HG02623 (cell line): ENCODE measurements at regions not wholly inside any gene's neighbourhood (a gene's known extent, or its start where the extent isn't known, plus 50 kb on each side); places are given as distances from the start of the nearest gene placed in this dataset.

ENCODE experiments used
- ATAC-seq: cut with Tn5 transposase; IDR thresholded peaks from one replicate; pipeline ENCODE4 v1.9.1; 2021; ENCODE audit warnings: moderate library complexity; ENCODE audit not compliant: unreplicated experiment

DNA sequence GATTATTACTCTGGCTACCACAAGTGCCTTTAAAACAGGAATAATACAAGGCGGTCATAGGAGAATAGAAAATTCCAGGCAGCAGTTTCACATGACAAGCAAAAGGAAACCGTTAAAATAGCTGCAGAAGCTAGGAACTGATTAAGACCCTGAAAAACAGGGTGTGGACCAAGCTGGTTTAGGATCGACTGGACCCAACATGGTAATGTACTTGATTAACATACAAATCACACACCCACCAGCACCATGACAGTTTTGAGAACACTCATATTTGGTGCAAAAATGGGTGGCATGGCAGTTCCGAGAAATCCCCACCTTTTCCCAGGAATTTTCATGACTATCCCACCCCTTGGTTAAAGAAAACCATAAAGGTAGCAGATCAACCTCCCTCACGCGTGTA is 51.9 kb upstream of the TMEM163 start:
- ATAC-seq = no peak

DNA sequence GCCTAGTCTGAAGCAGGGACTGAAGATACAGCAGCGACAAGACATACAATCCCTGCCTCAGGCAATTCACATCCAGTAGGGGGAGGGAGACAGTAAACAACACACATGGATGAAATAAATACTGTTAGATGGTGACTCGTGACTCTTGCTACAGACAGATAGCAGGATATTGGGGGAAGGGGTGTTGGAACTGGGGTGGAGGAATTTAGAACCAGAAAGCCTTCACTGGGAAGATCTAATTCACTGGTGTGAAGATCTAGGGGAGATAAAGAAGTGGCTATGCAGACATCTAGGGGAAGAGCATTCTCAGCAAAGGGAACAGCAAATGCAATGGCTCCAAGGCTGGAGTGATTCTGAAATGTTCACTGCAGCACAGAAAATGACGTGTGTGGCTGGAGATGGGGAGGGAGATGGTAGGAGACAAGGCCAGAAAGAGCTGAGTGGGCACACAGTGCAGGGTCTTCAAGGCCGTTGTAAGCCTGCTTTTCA is 52.6 kb upstream of the TMEM163 start:
- ATAC-seq = no peak

DNA sequence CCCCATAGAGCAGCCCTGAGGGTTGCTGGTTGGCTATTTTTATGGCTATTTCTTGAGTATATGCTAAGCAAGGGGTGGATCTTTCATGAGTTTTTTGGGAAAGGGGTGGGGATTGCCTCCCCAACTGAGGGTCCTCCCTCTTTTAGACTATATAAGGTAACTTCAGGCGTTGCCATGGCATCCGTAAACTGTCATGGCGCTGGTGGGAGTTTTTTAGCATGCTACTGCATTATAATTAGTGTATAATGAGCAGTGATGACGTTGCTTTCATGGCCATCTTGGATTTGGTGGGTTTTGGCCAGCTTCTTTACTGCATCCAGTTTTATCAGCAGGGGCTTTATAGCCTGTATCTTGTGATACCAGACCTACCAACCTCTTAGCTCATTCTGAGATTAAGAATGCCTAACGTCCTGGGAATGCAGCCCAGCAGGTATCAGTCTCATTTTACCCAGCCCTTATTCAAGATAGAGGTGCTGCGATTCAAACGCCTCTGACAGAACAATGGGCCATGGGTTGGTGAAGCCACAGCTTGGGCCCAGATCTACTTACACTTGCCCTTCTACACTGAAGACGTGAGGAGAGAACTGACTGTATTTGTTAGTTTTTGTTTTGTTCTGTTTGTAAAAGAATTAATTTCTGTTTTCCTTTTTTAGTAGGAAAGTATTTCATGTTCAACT is 53.8 kb upstream of the TMEM163 start:
- no peak for ATAC-seq

DNA sequence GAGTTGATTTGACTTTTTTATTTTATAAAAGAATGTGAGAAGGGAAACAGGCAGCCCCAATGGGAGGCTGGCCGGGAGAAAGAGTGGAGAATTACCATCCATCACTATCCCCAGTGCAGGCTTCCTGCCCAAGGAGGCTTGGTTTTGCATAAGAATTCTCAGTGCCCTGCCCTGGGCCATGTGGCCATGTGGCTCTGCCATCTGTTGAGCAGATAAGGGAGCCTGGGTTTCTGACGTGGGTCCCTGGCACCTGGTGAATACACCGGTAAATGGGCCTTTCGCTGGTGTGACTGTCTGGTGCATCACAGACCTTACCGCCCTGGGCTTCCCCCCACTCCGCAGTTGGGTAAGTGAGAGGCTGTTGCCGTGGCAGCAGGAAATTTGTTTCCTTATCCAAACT is 54.5 kb upstream of the TMEM163 start:
- ATAC-seq = no peak

DNA sequence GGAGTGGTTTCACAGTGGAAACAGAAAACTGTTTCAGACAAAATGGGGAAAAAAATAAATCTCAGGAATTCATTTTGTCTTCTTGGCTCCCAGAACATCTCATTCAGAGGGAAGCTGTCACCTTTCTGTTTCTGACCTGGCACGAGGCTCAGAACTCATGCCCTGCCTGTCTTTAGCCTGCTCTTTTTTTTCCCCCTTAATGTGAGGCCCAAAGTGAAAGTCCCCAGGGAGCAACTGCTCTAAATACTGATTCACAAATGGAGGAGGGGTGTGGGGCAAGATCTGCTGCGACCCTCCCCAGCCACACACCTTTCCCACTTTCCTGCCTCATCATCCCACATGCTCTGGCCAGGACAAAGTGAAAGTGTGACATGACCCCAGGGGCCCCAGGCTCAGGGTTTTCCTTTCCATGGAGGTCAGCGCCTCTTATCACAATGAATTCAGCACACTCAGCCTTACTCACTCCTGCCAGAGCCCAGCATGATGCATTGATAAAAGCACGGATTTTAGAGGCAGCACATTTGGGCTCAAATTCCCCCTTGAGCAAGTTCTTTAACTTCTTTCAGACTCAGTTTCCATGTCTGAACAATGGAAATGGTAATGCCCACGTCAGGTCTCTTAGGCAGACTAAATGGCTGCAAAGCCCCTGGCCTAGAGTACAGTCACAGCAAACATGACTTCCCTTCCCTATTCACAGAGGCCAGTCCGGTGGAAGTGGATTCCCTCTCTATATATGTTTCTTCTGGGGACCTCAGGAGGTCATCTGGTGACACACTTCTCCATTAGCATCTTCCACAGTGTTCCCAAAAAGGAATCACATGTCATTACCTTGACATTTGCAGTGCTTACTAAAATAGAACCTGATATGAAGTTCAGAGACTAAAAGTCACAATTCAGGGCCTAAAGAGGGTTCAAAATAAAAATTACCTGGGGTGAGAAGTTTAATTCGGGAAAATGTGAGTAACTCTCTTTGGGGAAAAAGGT is 55.3 kb upstream of the TMEM163 start:
- no peak for ATAC-seq

DNA sequence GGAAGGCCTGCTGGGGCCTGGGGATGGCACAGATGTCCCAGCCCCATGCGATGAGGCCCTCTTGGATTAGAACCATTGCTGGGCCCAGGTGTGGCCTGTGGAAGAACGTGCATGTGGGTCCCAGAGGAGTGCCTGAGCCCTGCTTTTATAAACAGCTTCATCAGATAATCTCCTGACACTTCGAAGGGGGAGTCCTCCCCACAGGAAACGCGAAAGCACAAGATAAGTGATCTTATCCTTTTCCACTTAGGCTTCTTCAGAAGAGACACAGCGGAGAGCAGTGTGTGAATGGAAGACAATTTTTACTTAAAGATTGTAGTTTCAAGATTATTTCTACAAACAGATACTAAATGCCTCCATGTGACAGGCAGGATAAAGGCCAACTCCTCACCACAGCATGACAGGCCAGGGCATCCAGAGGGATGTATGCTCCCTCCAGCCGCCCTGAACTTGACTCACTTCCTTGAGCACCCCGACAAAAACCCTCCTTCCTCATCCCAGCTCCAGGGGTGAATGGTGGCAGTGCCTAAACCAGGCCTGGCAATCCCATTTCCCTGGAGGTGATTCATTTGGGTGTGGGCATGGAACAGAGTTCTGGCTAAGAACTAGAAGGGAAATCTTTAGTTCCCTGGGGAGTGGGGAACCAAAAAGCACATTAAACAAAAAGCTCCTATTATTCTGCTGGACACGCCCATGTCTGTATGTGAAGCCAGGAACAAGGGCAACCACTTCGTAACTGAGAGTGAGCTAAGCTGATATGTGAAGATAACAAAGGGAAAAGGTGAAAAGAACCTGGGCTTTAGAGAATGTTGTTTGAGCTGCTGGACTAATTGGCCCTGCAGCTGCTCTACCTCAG is 56.2 kb upstream of the TMEM163 start:
- no peak for ATAC-seq

DNA sequence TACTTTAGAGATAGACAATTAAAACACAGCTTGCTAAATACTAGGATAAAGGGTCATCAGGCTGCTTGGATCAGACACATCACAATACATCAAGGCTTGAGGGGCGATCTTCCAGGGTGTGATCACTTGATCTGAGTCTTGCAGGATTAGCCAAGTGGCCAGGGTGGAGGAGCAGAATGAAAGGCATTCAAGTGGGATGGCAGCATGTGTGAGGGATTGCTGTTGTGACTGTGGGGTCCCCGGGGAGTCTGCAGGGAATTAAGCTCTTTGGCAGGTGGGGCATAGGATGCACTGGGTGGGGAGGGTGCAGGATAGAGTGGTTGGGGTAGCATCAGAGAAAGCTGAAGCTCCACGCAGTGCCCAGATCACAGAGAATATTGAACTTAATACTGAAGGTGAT is 58.0 kb upstream of the TMEM163 start:
- ATAC-seq = no peak

DNA sequence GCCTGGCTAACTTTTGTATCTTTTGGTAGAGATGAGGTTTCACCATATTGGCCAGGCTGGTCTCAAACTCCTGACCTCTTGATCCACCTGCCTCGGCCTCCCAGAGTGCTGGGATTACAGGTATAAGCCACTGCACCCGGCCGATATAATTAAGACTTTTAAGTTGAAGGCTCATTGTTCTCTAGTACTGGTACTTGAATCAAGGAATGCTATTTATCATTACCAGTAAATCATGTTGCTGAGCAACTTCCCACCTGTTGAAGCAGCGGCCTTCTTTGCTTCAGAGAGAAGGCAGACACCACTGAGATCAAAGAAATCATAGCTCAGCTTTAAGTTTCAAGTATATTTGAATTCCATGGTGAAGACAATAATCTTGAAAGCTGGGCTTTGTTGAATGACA is 58.8 kb upstream of the TMEM163 start:
- ATAC-seq = no peak

DNA sequence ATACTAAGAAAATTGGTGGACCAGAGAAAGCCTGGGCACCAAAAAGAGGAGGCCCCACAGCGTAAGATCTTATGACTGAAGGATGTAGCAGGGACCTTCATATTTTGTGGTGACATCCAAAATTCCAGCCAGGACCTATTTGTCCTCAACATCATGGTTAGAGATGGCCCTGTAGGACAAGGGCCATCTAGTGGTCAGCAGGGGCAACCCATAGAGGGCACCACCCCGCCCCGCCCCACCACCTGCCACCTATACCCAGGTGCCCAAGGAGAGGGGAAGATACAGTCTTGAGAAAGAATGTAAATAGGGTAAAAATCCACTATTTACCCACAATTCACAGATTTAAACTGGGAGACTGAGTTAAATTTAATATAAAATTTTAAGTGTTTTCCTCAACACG is 59.6 kb upstream of the TMEM163 start:
- no peak for ATAC-seq

DNA sequence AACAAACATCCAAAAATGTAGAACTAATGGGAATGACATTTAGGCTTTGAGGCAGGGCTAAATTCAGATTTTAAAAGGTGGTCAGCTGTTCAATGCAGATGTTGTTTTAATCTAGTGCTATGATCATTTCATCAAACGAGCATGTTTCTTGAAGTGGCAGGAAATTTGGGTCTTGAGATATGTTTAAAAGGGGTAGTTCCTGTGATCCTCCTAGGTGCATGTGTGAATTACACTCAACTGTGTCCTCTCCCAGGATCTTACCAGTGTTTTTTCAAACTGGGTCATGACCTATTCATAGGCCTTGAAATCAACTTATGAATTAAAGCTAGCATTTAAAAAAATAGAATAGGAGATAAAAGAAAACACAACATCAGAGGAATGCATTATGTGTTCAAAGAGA is 57.4 kb upstream of the ACMSD start:
- no peak for ATAC-seq

DNA sequence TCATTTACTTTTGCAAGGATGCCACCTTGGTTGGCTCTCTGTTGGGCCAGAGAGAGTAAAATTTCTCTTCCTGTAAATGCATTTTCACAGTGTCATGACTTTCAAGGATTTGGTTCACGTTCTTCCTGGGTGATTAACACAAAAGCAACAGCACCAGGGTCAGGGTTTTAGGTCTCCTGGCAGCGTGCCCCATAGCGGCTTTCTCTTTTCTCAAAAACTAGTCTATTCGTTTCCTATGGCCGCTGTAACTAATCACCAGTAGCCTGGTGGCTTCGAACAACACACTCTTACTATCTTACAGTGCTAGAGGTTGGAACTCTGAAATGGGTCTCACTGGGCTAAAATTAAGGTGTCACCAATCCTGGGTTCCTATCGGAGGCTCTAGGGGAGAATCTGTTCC is 56.3 kb upstream of the ACMSD start:
- ATAC-seq = no peak

DNA sequence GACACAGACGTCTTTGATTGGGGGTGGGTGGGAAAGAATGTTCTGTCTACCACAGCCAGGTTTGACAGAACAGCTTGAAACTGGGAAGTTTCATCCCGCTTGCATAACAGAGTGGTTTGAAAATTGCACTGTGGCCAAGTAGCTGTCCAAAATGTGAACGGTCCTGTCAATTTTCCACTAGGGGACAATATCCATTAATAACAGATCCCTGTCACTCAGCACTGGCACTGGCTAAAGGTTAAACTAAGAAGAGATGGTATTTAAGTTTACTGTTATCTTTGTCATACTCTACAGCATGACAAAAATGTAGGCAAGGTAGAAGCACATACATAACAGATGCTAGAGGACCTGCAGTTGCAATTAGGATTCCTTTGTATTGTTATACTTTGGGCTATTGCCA is 55.6 kb upstream of the ACMSD start:
- peak; percentile 48 for ATAC-seq

DNA sequence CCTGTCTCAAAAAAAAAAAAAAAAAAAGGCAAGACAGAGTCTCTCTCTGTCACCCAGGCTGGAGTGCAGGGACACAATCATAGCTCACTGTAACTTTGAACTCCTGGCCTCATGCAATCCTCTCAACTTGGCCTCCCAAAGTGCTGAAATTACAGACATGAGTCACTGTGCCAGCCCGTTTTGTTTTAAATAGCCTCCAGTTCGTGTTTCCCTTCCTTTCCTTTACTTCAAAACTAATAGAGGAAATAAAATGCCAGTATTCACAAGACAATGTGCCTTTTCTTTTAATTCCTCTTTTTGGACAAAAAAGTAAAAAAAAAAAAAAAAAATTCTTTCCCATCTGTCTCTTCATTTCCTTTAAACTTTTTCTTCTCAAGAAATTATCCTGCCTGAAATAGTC is 54.5 kb upstream of the ACMSD start:
- no peak for ATAC-seq

DNA sequence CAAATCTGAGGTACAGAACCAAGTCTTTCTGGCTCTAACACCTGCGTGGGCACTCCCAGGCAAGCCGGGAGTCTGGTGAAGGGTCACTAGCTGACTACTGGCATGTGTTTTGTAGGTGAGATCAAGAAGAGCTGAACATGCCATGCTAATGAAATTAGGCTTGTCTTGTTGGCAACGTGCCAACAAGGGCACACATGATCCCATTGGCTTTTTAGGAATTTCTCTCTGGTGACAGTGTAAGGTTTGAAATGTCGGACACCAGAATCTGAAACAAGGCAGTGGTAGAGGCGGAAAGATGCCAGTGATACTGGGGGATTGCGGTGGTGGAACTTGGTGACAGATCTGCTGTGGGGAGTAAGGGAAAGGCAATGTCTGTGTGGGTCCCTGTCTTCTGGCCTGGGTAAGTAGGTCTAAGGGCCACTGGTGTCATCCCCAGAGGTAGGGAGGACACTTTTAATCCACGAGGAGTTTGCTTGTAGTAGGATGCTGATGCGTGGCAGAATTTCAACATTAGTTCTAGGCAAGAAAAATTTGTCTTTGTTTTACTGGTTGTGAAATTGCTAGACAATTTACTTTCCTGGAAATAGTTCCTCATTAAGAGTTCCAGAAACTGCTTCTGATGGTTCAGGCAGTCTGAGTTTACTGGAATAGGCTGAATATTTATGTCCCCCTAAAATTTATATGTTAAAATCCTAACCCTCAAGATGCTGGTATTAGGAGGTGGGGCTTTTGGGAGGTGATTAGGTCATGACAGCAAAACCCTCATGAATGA is 52.6 kb upstream of the ACMSD start:
- ATAC-seq = no peak

DNA sequence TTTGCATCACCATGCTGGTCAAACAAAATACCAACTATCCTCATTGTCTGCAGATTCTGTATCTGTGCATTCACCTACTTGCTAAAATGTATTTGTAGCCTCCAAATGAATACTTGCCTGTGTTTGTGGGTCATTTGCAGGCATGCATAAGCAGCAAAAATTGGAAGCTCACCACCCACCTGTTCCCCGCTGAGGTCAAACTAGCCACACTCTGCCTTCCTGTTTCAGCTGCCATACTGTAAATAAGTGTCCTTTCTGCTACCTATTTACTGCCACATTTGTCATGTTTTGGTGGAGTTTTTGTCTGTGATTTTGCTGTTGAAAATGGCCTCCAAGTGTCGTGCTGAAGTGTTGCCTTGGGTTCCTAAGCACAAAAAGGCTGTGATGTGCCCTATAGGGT is 50.0 kb upstream of the ACMSD start:
- no peak for ATAC-seq
